ENCODE measurements at regions not wholly inside any gene's neighbourhood (a gene's known extent, or its start where the extent isn't known, plus 50 kb on each side); places are given as distances from the start of the nearest gene placed in this dataset.

DNA sequence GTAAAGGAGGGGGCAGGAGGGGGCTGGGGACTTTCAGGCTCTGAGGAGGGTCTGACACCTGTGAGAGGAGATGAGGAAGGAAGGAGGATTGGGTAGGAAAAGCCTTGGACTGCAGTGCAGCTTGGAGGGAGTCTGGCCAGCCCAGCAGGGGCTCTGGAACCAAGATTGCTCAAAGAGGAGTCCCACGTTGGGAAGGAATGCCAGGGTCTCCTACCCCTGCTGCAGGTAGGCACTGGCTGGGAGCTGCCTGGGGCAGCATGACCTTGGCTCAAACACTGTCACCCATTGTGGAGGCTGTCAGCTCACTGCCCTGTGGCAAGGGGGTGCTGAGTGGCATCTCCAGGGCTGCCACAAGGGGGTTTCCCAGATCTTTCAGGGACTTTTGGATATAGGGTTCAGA, 94.5 kb downstream of the RPS6KA4 start:
- TF ChIP-seq, protein P1, sequence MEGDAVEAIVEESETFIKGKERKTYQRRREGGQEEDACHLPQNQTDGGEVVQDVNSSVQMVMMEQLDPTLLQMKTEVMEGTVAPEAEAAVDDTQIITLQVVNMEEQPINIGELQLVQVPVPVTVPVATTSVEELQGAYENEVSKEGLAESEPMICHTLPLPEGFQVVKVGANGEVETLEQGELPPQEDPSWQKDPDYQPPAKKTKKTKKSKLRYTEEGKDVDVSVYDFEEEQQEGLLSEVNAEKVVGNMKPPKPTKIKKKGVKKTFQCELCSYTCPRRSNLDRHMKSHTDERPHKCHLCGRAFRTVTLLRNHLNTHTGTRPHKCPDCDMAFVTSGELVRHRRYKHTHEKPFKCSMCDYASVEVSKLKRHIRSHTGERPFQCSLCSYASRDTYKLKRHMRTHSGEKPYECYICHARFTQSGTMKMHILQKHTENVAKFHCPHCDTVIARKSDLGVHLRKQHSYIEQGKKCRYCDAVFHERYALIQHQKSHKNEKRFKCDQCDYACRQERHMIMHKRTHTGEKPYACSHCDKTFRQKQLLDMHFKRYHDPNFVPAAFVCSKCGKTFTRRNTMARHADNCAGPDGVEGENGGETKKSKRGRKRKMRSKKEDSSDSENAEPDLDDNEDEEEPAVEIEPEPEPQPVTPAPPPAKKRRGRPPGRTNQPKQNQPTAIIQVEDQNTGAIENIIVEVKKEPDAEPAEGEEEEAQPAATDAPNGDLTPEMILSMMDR (IDR thresholded peaks at IDR 0.05) = no peak
- no peak for TF ChIP-seq POLR2A (IDR thresholded peaks at IDR 0.05)

Data from testis (tissue), 2 donors.